ENCODE measurements at regions not wholly inside any gene's neighbourhood (a gene's known extent, or its start where the extent isn't known, plus 50 kb on each side); places are given as distances from the start of the nearest gene placed in this dataset.
"Not testable (repeated sequence)": the region's sequence is repeated elsewhere in the genome, so short reads cannot be mapped to it uniquely, and the experiment has no call there.

- ATAC-seq (no peak), DNase-seq (no peak)
- intact Hi-C loops (cut with DNase I): no loop called here
- Histone ChIP-seq H3K4me1 (peaks cover 0 to 53% (median 5%) of the 10 kb centered on the region in 12 donors), H3K36me3 (no peaks in the 10 kb centered on the region), H3K9me3 (no peaks in the 10 kb centered on the region), H3K27me3 (no peaks in the 10 kb centered on the region), H3K27ac (peak overlapping the region in 1 of 12 donors; percentile 92), H3K4me3 (no peak overlapping the region)
- WGBS, 4 donors: 71 to 88% (median 80%) methylated on average over 5 of the region's 5 CpGs
- TF ChIP-seq, protein P1, sequence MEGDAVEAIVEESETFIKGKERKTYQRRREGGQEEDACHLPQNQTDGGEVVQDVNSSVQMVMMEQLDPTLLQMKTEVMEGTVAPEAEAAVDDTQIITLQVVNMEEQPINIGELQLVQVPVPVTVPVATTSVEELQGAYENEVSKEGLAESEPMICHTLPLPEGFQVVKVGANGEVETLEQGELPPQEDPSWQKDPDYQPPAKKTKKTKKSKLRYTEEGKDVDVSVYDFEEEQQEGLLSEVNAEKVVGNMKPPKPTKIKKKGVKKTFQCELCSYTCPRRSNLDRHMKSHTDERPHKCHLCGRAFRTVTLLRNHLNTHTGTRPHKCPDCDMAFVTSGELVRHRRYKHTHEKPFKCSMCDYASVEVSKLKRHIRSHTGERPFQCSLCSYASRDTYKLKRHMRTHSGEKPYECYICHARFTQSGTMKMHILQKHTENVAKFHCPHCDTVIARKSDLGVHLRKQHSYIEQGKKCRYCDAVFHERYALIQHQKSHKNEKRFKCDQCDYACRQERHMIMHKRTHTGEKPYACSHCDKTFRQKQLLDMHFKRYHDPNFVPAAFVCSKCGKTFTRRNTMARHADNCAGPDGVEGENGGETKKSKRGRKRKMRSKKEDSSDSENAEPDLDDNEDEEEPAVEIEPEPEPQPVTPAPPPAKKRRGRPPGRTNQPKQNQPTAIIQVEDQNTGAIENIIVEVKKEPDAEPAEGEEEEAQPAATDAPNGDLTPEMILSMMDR (IDR thresholded peaks at IDR 0.05): no peak
- no peak for TF ChIP-seq POLR2A (IDR thresholded peaks at IDR 0.05)
Observed at GRCh38 chr11:86145439-86146156, 76.7 kb upstream of the PICALM start.

- WGBS, 4 donors: 74 to 83% (median 80%) methylated on average over 3 of the region's 3 CpGs
- peaks cover 0 to 55% (median 0%) of the 10 kb centered on the region in 12 donors for H3K4me1 ChIP-seq
- H3K27me3 ChIP-seq: no peaks in the 10 kb centered on the region
- H3K4me3 ChIP-seq: no peak overlapping the region
- intact Hi-C loops (cut with DNase I): no loop called here
- TF ChIP-seq, protein P1 (IDR thresholded peaks at IDR 0.05): no peak
- TF ChIP-seq POLR2A (IDR thresholded peaks at IDR 0.05): no peak
- H3K27ac ChIP-seq: peak overlapping the region in 2 of 12 donors; percentile 12 to 92
- DNase-seq: no peak
- no peaks in the 10 kb centered on the region for H3K9me3 ChIP-seq
- ATAC-seq: peak in 1 of 4 donors; percentile 10
- no peaks in the 10 kb centered on the region for H3K36me3 ChIP-seq
Observed at GRCh38 chr11:86144846-86145245, 76.0 kb upstream of the PICALM start.

DNA sequence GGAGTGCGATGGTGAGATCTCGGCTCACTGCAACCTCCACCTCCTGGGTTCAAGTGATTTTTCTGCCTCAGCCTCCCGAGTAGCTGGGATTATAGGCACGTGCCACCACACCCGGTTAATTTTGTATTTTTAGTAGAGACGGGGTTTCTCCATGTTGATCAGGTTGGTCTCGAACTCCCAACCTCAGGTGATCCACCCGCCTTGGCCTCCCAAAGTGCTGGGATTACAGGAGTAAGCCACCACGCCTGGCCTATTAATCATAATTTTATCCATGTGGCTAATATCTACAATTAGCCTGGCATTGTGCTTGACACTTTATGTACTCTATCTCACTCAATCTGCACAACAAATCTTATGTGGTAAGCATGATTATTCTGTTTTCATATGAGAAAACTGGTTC, 75.2 kb upstream of the PICALM start:
- ATAC-seq; DNase-seq; intact Hi-C loops (cut with DNase I); H3K27me3 ChIP-seq; H3K9me3 ChIP-seq; H3K4me3 ChIP-seq; H3K36me3 ChIP-seq: not testable (repeated sequence)
- Histone ChIP-seq H3K4me1 (peaks cover 0 to 62% (median 0%) of the 10 kb centered on the region in 12 donors), H3K27ac (peak overlapping the region in 5 of 12 donors; percentile 12 to 92 (median 25))
- WGBS, 4 donors: 97 to 98% (median 97%) methylated on average over 9 of the region's 9 CpGs

- Histone ChIP-seq H3K9me3 (no peaks in the 10 kb centered on the region), H3K27ac (peak overlapping the region in 7 of 12 donors; percentile 9 to 92 (median 29)), H3K4me3 (no peak overlapping the region), H3K36me3 (no peaks in the 10 kb centered on the region), H3K4me1 (peaks cover 0 to 68% (median 0%) of the 10 kb centered on the region in 12 donors), H3K27me3 (no peaks in the 10 kb centered on the region)
- intact Hi-C loops (cut with DNase I): no loop called here
- 72 to 80% (median 75%) methylated on average over 7 of the region's 7 CpGs for WGBS, 4 donors
- TF ChIP-seq, protein P1 (IDR thresholded peaks at IDR 0.05): no peak
- no peak for TF ChIP-seq POLR2A (IDR thresholded peaks at IDR 0.05)
- peak; percentile 32 to 75 (median 62) for ATAC-seq
- DNase-seq: peak in 3 of 5 donors; percentile 13 to 66 (median 44)
Observed at GRCh38 chr11:86143087-86144030, 74.5 kb upstream of the PICALM start.
